ENCODE measurements at regions not wholly inside any gene's neighbourhood (a gene's known extent, or its start where the extent isn't known, plus 50 kb on each side); places are given as distances from the start of the nearest gene placed in this dataset.
"Not testable (repeated sequence)": the region's sequence is repeated elsewhere in the genome, so short reads cannot be mapped to it uniquely, and the experiment has no call there.

DNA sequence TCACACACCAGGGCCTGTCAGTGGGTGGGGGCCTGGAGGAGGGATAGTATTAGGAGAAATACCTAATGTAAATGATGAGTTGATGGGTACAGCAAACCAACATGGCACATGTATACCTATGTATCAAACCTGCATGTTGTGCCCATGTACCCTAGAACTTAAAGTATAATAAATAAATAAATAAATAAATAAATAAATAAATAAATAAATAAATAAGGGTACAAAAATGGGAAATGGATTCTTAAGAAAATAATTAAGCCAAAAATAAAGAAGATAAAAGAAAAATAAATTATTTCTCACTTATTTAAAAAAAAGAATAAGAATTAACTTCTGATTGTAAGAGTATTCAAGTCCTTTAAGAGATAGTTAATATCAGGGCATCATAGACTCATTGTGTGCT lies 117.3 kb upstream of the API5 start:
- intact Hi-C loops (cut with micrococcal nuclease); ATAC-seq; DNase-seq: not testable (repeated sequence)

DNA sequence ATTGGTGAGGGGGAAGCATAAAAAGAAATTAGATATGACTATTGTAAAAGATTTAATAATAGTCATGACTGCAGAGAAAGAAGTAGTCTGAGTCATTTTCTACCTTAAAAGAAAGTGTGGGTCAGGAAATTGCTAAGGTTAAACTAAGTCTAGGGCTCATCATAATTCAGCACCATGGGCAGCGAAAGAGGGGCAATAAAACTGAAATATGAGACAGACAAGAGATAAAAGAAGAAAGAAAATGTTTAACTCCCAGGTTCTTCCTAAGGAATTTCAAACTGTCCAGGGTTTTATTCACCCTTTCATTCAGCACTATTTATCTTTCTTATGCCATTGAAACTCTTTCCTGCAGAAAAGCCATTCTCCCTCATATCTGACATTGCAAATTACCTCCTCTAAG lies 114.4 kb upstream of the API5 start:
- DNase-seq (no peak), ATAC-seq (no peak)
- intact Hi-C loops (cut with micrococcal nuclease) = no loop called here

DNA sequence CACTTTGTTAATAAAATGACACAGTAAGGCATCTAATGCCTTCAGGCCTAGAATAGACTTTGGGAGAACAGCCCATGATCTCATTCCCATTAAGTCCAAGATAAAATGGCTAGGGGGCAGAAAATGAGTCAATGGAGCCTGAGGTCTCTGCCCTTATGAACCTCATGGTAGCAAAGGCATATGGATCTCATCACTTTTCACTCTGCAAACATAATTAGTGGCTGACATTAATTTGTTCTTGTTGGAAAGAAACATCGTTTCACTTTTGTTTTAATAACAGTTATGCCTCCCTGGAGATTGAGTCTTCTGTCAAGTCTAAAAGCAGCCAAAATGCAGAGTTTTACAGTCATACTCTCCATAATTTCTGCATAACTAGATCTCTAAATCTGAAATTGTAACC lies 111.8 kb upstream of the API5 start:
- no peak for DNase-seq
- intact Hi-C loops (cut with micrococcal nuclease) = no loop called here
- no peak for ATAC-seq

DNA sequence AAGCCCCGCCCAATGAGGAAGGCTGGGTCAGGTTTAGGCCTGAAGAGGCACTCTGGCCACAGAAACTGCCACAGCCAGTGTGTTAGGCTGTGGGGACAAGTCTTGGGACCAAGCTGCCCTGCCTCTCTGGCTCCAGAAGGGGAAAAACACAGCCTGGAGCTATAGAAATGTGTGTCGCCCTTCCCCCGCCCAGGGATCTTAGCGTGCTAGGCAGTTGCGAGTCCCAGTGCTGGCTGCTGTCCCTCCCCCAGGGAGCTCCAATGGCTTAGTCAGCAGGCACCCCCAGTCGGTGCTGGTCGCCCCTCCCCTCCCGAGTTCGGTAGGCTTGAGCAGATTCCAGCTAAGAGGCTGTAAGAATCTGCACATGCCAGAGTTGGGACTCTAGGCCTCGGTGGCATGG lies 99.5 kb upstream of the API5 start:
- no peak for ATAC-seq

DNA sequence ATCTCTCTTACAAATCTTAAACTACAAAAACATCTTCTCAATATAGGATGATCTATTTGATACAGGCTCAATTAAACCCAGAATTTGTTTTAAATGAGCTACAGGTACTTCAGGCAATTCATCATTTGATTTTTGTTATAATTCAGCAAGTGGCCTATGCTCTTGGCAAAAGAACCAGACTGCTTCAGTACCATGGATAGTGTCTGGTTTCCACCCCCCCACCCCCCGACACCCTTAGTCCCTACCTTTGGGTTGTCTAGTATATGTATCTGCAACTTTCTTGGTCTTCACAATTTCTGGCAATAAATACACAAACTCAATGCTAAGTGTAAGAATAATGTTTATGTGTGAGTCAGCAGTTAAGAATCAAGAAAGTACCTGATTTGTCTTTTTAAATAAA lies 97.3 kb upstream of the API5 start:
- DNase-seq (no peak), ATAC-seq (no peak)
- intact Hi-C loops (cut with micrococcal nuclease) = no loop called here

More for the DNA sequence above, 99.5 kb upstream of the API5 start:
- intact Hi-C loops (cut with micrococcal nuclease) = no loop called here
- no peak for DNase-seq

DNA sequence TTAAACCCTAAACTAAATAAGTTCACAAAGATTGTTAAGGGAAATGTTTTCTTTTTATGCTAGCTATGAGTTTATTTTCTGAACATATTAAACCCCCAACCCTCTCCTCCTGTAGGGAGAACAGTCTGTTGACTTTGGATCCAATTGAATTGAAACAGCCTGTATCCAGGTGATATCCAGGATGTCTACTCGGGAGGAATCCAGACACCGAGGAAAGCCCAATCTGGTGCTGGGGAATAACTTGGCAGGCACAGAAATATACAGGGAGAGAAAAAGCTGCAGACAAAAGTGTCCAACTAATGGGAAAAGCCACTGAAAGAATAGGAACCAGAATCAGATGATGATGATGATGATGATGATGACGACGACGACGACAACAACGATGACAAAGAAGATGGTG lies 93.9 kb upstream of the API5 start:
- intact Hi-C loops (cut with micrococcal nuclease) = no loop called here
- DNase-seq (no peak), ATAC-seq (no peak)

DNA sequence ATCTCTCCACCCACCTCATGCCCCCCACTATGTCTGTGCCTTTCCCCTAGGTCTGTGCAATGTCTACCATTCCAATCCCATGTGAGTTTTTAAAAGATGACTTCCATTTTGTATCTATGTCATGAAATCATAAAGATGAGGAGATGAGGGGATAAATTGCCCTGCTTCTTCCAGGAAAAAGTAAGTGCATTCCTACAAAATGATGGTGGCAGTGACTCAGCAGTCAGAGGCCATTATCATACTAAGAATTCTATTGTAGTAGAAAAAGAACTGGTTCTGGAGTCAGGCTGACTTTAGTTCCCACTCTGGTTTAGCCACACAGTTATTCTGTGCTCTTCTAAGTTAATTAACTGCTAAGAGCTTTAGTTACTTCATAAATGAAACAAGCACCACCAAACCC lies 89.6 kb upstream of the API5 start:
- DNase-seq (no peak), ATAC-seq (no peak)
- intact Hi-C loops (cut with micrococcal nuclease) = no loop called here

DNA sequence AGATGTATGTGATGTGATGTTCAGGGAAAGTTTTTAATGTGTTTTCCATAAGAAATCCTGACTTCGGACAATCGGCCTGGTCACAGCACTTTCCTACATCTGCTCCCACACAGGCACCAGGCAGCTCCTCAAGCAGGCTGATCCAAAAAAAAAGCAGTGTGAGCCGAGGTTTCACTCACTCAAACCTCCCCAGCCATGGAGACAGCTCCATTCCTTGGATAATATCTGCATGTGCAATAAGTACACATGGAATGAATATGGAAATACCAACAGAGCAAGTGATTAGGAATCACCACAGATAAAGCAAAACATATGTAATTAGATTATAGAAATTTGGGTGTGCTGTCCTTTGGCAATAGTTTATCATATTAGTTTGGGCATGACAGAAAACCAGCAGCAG lies 88.8 kb upstream of the API5 start:
- intact Hi-C loops (cut with micrococcal nuclease) = no loop called here
- DNase-seq (no peak), ATAC-seq (no peak)

DNA sequence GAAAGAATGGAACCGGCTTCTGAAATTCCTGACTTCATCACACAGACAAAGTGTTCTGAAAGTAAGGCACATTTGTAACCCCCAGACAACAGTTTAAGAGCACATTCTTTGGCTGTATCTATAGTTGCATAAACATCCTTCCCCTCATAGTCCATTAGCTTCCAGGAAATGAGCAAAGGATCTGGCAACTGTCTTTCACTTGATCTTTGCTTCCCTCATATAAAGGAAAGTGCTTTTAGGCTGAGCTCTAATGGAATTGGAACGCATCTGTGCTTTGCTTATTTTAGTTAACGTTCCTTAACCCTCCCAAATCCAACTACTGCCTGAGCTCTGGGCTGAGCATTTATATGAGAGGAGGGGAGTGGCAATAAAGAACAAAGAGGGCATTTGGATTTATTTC lies 76.9 kb upstream of the API5 start:
- DNase-seq = no peak
- ATAC-seq = no peak
- intact Hi-C loops (cut with micrococcal nuclease) = no loop called here

DNA sequence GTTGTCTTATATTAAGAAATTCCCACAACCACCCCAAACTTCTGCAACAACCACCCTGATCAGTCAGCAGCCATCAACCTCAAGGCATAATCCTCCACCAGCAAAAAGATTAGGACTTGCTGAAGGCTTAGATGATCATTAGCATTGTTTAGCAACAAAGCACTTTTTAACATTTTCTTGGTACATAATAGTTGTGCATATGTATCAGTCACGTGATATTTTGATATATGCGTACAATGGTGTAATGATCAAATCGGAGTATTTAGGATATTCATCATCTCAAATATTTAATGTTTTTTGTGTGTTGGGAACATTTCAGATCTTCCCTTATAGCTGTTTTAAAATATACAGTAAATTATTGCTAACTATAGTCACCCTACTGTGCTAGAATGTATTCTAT lies 73.5 kb upstream of the API5 start:
- no peak for DNase-seq
- intact Hi-C loops (cut with micrococcal nuclease) = no loop called here
- ATAC-seq = no peak

DNA sequence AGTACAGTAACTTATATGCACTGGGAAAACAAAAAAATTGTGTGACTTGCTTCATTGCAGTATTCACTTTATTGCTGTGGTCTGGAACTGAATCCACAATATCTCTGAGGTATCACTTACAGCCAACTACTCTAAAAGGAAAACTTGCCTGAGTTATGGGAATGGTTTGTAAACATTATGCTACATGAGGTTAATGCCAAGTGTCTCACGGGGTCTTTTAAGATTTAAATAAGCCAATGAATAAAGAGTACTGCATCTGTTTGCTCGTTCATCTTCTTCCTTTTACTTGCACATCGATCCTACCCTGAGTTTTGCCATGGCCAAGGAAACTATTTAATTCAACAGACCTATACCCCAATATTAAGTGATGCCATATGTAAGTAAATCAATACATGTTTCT lies 72.0 kb upstream of the API5 start:
- DNase-seq (no peak), ATAC-seq (no peak)
- intact Hi-C loops (cut with micrococcal nuclease) = no loop called here

DNA sequence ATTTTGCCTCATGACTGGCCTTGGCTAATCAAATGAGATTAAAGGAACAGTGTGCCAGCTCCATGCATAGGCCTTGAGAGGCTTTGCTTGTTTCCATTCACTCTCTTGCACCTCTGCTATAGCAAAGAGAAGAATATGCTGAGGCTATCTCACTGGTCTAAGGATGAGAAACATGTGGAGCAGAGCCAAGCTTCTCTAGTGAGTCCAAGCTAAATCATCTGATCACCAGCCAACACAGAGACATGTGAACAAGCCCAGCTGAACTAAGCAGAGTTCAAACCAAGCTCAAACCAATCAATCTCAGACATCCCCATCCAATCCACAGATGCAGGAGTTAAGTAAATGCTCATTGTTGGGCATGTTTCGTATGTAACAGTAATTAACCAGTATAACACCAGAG lies 69.4 kb upstream of the API5 start:
- ATAC-seq (no peak), DNase-seq (no peak)
- intact Hi-C loops (cut with micrococcal nuclease) = no loop called here

DNA sequence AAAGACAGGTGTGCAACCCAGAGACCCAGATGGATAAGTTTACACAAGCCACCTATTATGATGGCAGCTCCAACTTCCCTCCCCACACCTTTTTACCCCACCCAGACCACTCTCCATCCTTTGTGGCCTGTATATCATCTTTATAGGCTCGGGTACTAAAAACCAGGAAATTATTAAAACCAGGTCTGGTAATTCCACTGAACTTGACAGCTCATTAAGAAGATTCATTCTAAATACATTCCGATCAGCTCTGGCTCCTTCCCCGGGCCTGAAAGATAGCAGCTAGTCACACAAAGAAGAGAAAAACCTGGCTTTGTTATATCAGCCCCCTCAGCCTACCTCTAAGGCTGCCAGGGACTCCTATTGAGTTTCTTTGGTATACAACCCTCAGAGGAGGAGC lies 67.9 kb upstream of the API5 start:
- intact Hi-C loops (cut with micrococcal nuclease) = no loop called here
- ATAC-seq (no peak), DNase-seq (no peak)

DNA sequence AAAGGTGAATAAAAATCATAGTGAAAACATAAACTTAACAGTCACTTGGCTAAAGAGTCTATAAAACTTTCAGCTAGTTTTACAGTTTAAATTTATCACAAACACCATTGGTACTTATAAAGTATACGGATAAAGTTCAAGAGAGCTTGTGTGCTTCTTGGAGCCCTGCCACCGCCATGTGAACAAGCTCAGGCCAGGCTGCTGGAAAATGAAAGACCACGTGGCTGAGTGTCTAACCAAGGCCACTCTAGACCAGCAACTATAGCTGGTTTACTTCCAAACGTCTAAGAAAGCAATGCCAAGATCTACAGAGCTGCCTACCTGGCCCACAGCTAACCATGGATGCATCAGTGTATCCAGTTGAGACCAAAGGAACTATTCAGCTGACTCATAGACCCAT lies 66.3 kb upstream of the API5 start:
- intact Hi-C loops (cut with micrococcal nuclease) = no loop called here
- DNase-seq = no peak
- no peak for ATAC-seq

DNA sequence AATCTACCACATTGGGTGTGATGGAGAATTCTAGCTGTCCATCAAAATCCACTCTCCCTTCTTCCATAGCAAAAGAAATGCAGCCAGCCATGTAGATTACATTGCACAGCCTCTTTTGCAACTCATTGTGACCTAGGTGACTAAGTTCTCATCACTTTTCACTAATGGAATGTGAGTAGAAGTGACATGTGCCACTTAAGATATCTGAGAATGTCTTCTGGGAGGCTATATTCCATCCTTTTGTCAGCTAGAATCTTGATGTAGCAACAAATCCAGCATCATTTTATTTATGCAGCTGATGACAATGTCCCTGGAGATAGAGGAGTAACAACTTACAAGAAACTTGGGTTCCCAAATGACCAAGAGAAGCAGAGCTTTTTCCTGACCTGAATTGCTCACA lies 61.5 kb upstream of the API5 start:
- no peak for DNase-seq
- intact Hi-C loops (cut with micrococcal nuclease) = no loop called here
- ATAC-seq = no peak

DNA sequence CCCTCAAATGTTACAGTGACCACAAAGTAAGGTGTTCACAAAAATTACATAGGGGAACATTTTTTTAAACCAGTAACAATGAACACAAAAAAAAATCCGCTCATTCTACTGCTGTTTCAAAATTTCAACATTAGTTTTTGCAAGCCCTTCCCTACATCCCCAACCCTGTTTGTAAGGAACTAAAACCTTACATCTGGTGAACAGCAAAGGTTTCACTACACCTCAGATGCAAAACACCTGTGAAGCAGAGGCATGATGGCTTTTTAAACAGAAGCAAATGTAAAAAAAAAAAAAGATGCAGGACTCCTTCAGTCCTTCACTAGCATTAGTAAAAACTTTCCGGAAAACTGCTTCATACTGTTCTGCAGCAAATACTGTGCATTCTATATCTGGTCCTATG lies 50.0 kb upstream of the API5 start:
- intact Hi-C loops (cut with micrococcal nuclease) = no loop called here
- ATAC-seq (no peak), DNase-seq (no peak)

Data from left ventricle myocardium superior (tissue), 1 donor.